SJSA1 (cell line): ENCODE measurements at regions not wholly inside any gene's neighbourhood (a gene's known extent, or its start where the extent isn't known, plus 50 kb on each side); places are given as distances from the start of the nearest gene placed in this dataset.
A peak's percentile ranks its signal among the peaks of the same experiment; 100 is the strongest.

Source experiments
- DNase-seq, 2 experiments: peaks; one replicate each; pipeline ENCODE4 v3.0.0-alpha.2; 2015 to 2020; ENCODE audit warnings: low spot score in 2 of 2, low read depth in 1 of 2
- H3K27ac ChIP-seq: fragments of 250-450 bp; sonication (Bioruptor Pico); 2 replicates; pipeline ENCODE4 v1.5.1; 2020; ENCODE audit warnings: mild to moderate bottlenecking, moderate library complexity
- H3K27me3 ChIP-seq: fragments of 250-450 bp; sonication (Bioruptor Pico); replicated peaks from 2 replicates; pipeline ENCODE4 v1.5.1; 2020; ENCODE audit warnings: mild to moderate bottlenecking, moderate library complexity
- H3K36me3 ChIP-seq: fragments of 250-450 bp; sonication (Bioruptor Pico); 2 replicates; pipeline ENCODE4 v1.5.1; 2020; ENCODE audit warnings: mild to moderate bottlenecking
- H3K4me1 ChIP-seq: fragments of 250-450 bp; sonication (Bioruptor Pico); replicated peaks from 2 replicates; pipeline ENCODE4 v1.6.1; 2021; ENCODE audit warnings: mild to moderate bottlenecking
- H3K4me3 ChIP-seq: fragments of 250-450 bp; sonication (Bioruptor Pico); 2 replicates; pipeline ENCODE4 v1.5.1; 2020; ENCODE audit warnings: mild to moderate bottlenecking
- H3K9me3 ChIP-seq: fragments of 250-450 bp; sonication (Bioruptor Pico); replicated peaks from 2 replicates; pipeline ENCODE4 v1.5.1; 2020; ENCODE audit warnings: mild to moderate bottlenecking

DNA sequence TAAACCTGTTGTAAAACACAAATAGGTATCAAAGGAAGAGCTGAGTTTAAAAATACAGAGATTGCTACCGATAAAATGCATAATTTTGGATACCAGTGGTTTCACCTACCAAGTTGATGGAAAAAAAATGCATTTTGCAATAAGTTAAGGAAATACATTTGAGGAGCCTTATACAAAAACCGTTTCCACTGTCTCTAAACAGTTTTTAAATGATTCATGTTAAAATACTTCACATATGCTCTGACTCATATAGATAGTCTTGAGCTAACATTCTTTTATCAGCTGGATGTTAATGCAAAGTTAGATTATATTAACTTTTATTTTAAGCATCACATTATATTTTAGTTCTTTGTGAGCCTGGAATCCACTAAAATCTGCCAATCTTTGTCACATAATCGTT lies 50.6 kb upstream of the ANKRD17 start:
- peak overlapping the region; percentile 32; the same call in 1 of the 2 replicates for H3K27ac ChIP-seq
- peak in 1 of 2 experiments; percentile 14 for DNase-seq

More for the DNA sequence above, 50.6 kb upstream of the ANKRD17 start:
- Histone ChIP-seq H3K36me3 (no peaks in the 10 kb centered on the region), H3K27me3 (no peaks in the 10 kb centered on the region), H3K4me3 (no peak overlapping the region), H3K9me3 (peaks cover 3% of the 10 kb centered on the region; the same call in 1 of the 2 replicates), H3K4me1 (peaks cover 16% of the 10 kb centered on the region)
